Karpas-422 (cell line): ENCODE measurements at regions not wholly inside any gene's neighbourhood (a gene's known extent, or its start where the extent isn't known, plus 50 kb on each side); places are given as distances from the start of the nearest gene placed in this dataset.
A peak's percentile ranks its signal among the peaks of the same experiment; 100 is the strongest.
"Not testable (repeated sequence)": the region's sequence is repeated elsewhere in the genome, so short reads cannot be mapped to it uniquely, and the experiment has no call there.

Experiments used
- DNase-seq: peaks from one replicate; pipeline ENCODE4 v3.0.0-alpha.2; 2015
- H2AFZ ChIP-seq: fragments of 200-600 bp; sonication (generic); 2 replicates; pipeline ENCODE4 v1.6.1; 2014; ENCODE audit warnings: antibody characterized with exemption, low read length, mixed read lengths
- H3K27ac ChIP-seq: fragments of 200-600 bp; sonication (generic); 2 replicates; pipeline ENCODE4 v1.5.1; 2014; ENCODE audit warnings: mild to moderate bottlenecking, low read length, moderate library complexity
- H3K27me3 ChIP-seq: fragments of 200-600 bp; sonication (generic); 2 replicates; pipeline ENCODE4 v1.6.1; 2014; ENCODE audit warnings: low read length, mixed read lengths
- H3K36me3 ChIP-seq: fragments of 200-600 bp; sonication (generic); 2 replicates; pipeline ENCODE4 v1.6.1; 2014; ENCODE audit warnings: low read length, mixed read lengths; ENCODE audit not compliant: insufficient read depth
- H3K4me1 ChIP-seq: fragments of 200-600 bp; sonication (generic); 2 replicates; pipeline ENCODE4 v1.6.1; 2014; ENCODE audit warnings: mild to moderate bottlenecking, low read length, mixed read lengths
- H3K4me2 ChIP-seq: fragments of 200-600 bp; sonication (generic); 2 replicates; pipeline ENCODE4 v1.6.1; 2014; ENCODE audit warnings: low read length, low read depth, mild to moderate bottlenecking; ENCODE audit not compliant: poor library complexity, severe bottlenecking
- H3K4me3 ChIP-seq: fragments of 200-600 bp; sonication (generic); 2 replicates; pipeline ENCODE4 v1.5.1; 2014; ENCODE audit warnings: mild to moderate bottlenecking, antibody characterized with exemption, low read length, mixed read lengths
- H3K79me2 ChIP-seq: fragments of 200-600 bp; sonication (generic); 2 replicates; pipeline ENCODE4 v1.6.1; 2014; ENCODE audit warnings: mild to moderate bottlenecking, low read length, mixed read lengths
- H3K9ac ChIP-seq: fragments of 200-600 bp; sonication (generic); 2 replicates; pipeline ENCODE4 v1.6.0; 2014; ENCODE audit warnings: low read length
- H3K9me2 ChIP-seq: fragments of 200-600 bp; sonication (generic), shearing (Covaris generic); replicated peaks from 2 replicates; pipeline ENCODE4 v1.6.0; 2014; ENCODE audit warnings: mild to moderate bottlenecking, low read length, moderate library complexity; ENCODE audit not compliant: insufficient read depth
- H3K9me3 ChIP-seq: fragments of 300-700, 200-600 bp; sonication (generic); 2 replicates; pipeline ENCODE4 v1.6.1; 2014; ENCODE audit warnings: low read length, mixed read lengths
- H4K20me1 ChIP-seq: fragments of 200-600 bp; sonication (generic); 2 replicates; pipeline ENCODE4 v1.6.1; 2014; ENCODE audit warnings: mild to moderate bottlenecking, antibody characterized with exemption, low read length, low read depth; ENCODE audit not compliant: insufficient read depth

GRCh38 chr12:65667932-65668331 is 156.4 kb upstream of the HMGA2 start:
- Histone ChIP-seq H3K79me2 (no peaks in the 10 kb centered on the region), H3K9ac (no peak overlapping the region), H3K9me2 (no peaks in the 10 kb centered on the region), H3K4me1 (no peaks in the 10 kb centered on the region), H4K20me1 (no peaks in the 10 kb centered on the region), H3K27ac (no peak overlapping the region), H3K4me2 (no peak overlapping the region), H3K4me3 (no peak overlapping the region), H3K9me3 (no peaks in the 10 kb centered on the region), H2AFZ (no peak overlapping the region), H3K36me3 (no peaks in the 10 kb centered on the region), H3K27me3 (no peaks in the 10 kb centered on the region)
- DNase-seq = no peak

- Histone ChIP-seq H2AFZ (no peak overlapping the region), H3K36me3 (no peaks in the 10 kb centered on the region)
Observed at GRCh38 chr12:65668981-65669695, 155.1 kb upstream of the HMGA2 start.

GRCh38 chr12:65670775-65671174 is 153.5 kb upstream of the HMGA2 start:
- Histone ChIP-seq H3K9me3 (no peaks in the 10 kb centered on the region), H3K9ac (no peak overlapping the region), H3K27me3 (no peaks in the 10 kb centered on the region), H3K36me3 (no peaks in the 10 kb centered on the region), H2AFZ (no peak overlapping the region), H4K20me1 (no peaks in the 10 kb centered on the region), H3K4me1 (no peaks in the 10 kb centered on the region), H3K79me2 (no peaks in the 10 kb centered on the region), H3K9me2 (no peaks in the 10 kb centered on the region), H3K4me2 (no peak overlapping the region), H3K27ac (no peak overlapping the region), H3K4me3 (no peak overlapping the region)
- DNase-seq = no peak

More at GRCh38 chr12:65668981-65669695, 155.1 kb upstream of the HMGA2 start:
- no peak overlapping the region for H3K9ac ChIP-seq
- no peaks in the 10 kb centered on the region for H3K79me2 ChIP-seq
- no peak overlapping the region for H3K4me3 ChIP-seq
- H3K9me3 ChIP-seq = no peaks in the 10 kb centered on the region
- H4K20me1 ChIP-seq = no peaks in the 10 kb centered on the region
- no peaks in the 10 kb centered on the region for H3K4me1 ChIP-seq
- H3K27me3 ChIP-seq = no peaks in the 10 kb centered on the region
- H3K27ac ChIP-seq = no peak overlapping the region
- no peak overlapping the region for H3K4me2 ChIP-seq
- peak; percentile 16 for DNase-seq
- H3K9me2 ChIP-seq = no peaks in the 10 kb centered on the region

- Histone ChIP-seq H3K9ac (no peak overlapping the region), H3K4me2 (no peak overlapping the region), H2AFZ (no peak overlapping the region), H3K79me2 (no peaks in the 10 kb centered on the region), H3K27me3 (no peaks in the 10 kb centered on the region), H3K4me3 (no peak overlapping the region), H3K9me2 (no peaks in the 10 kb centered on the region), H3K4me1 (no peaks in the 10 kb centered on the region), H3K36me3 (no peaks in the 10 kb centered on the region), H3K9me3 (no peaks in the 10 kb centered on the region), H3K27ac (no peak overlapping the region), H4K20me1 (no peaks in the 10 kb centered on the region)
- DNase-seq = peak; percentile 16
Observed at GRCh38 chr12:65672441-65672840, 151.8 kb upstream of the HMGA2 start.

- Histone ChIP-seq H4K20me1 (no peaks in the 10 kb centered on the region), H3K79me2 (no peaks in the 10 kb centered on the region), H3K9me2 (no peaks in the 10 kb centered on the region), H3K27ac (no peak overlapping the region), H3K36me3 (no peaks in the 10 kb centered on the region), H3K9ac (no peak overlapping the region), H3K4me2 (no peak overlapping the region), H2AFZ (no peak overlapping the region), H3K27me3 (no peaks in the 10 kb centered on the region), H3K9me3 (no peaks in the 10 kb centered on the region), H3K4me1 (no peaks in the 10 kb centered on the region), H3K4me3 (no peak overlapping the region)
- no peak for DNase-seq
Observed at GRCh38 chr12:65673156-65673690, 151.1 kb upstream of the HMGA2 start.

GRCh38 chr12:65673732-65674131 is 150.6 kb upstream of the HMGA2 start:
- H3K4me2 ChIP-seq = no peak overlapping the region
- no peak overlapping the region for H3K9ac ChIP-seq
- no peaks in the 10 kb centered on the region for H3K4me1 ChIP-seq
- no peak overlapping the region for H3K4me3 ChIP-seq
- no peak overlapping the region for H2AFZ ChIP-seq
- DNase-seq = no peak
- H3K36me3 ChIP-seq = no peaks in the 10 kb centered on the region
- no peaks in the 10 kb centered on the region for H3K9me2 ChIP-seq
- no peak overlapping the region for H3K27ac ChIP-seq
- H4K20me1 ChIP-seq = no peaks in the 10 kb centered on the region
- H3K79me2 ChIP-seq = no peaks in the 10 kb centered on the region
- H3K9me3 ChIP-seq = no peaks in the 10 kb centered on the region
- no peaks in the 10 kb centered on the region for H3K27me3 ChIP-seq

- Histone ChIP-seq H3K4me2 (no peak overlapping the region), H3K9me2 (no peaks in the 10 kb centered on the region)
- DNase-seq = no peak
Observed at GRCh38 chr12:65675141-65675621, 149.1 kb upstream of the HMGA2 start.

GRCh38 chr12:65678172-65678571 is 146.1 kb upstream of the HMGA2 start:
- DNase-seq, H4K20me1 ChIP-seq, H3K4me2 ChIP-seq, H3K9me2 ChIP-seq, H3K79me2 ChIP-seq, H3K9me3 ChIP-seq, H3K4me1 ChIP-seq, H3K27ac ChIP-seq, H2AFZ ChIP-seq, H3K9ac ChIP-seq, H3K27me3 ChIP-seq, H3K36me3 ChIP-seq, H3K4me3 ChIP-seq: not testable (repeated sequence)

More at GRCh38 chr12:65675141-65675621, 149.1 kb upstream of the HMGA2 start:
- H3K9ac ChIP-seq = no peak overlapping the region
- H3K9me3 ChIP-seq = no peaks in the 10 kb centered on the region
- no peak overlapping the region for H3K4me3 ChIP-seq
- H3K4me1 ChIP-seq = no peaks in the 10 kb centered on the region
- H2AFZ ChIP-seq = no peak overlapping the region
- H3K27me3 ChIP-seq = no peaks in the 10 kb centered on the region
- no peaks in the 10 kb centered on the region for H3K79me2 ChIP-seq
- H4K20me1 ChIP-seq = no peaks in the 10 kb centered on the region
- H3K27ac ChIP-seq = no peak overlapping the region
- no peaks in the 10 kb centered on the region for H3K36me3 ChIP-seq
